ENCODE measurements at regions not wholly inside any gene's neighbourhood (a gene's known extent, or its start where the extent isn't known, plus 50 kb on each side); places are given as distances from the start of the nearest gene placed in this dataset.

DNA sequence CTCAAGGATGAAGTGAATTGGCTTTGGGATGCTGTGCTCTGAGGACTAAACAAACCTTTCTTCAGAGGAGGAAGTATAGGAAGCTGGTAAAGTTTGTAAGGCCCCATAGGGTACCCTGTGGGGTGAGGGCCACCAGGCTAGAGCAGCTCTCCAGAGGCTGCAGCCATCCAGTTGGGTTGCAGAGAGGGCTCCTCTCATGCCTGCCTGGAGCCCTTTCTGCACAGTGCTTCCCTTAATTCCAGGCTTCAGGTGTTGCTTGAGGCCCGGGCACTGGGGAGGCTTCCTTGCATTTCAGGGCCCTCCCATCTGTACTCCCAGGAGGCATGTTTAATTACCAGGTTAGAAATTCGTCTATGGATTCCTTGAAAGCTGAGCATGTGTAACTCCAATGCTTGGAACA is 95.3 kb upstream of the FSTL4 start:
- TF ChIP-seq POLR2A (IDR thresholded peaks at IDR 0.05; ENCODE audit: low read depth) (no peak), POLR2AphosphoS5 (IDR thresholded peaks at IDR 0.05) (no peak), EP300 (IDR thresholded peaks at IDR 0.05) (no peak)
